Adrenal gland (tissue), 5 donors: ENCODE measurements at regions not wholly inside any gene's neighbourhood (a gene's known extent, or its start where the extent isn't known, plus 50 kb on each side); places are given as distances from the start of the nearest gene placed in this dataset.

Experiments
- CTCF ChIP-seq, 6 experiments: fragments of 450-650 bp in 4 of 6; fragments of 200-600 bp in 2 of 6; sonication (generic) in 1 of 6; IDR thresholded peaks; 1 replicate in 5 of 6; 2 replicates in 1 of 6; pipeline versions ENCODE4 v1.5.1 to v1.8.0; 2016 to 2021; ENCODE audit warnings: antibody characterized with exemption in 6 of 6, mild to moderate bottlenecking in 2 of 6, moderate library complexity in 1 of 6
- POLR2A ChIP-seq, 2 donors: fragments of 450-650 bp; IDR thresholded peaks; one replicate each; pipeline ENCODE4 v1.6.1; 2017; ENCODE audit warnings: antibody characterized with exemption in 2 of 2, mild to moderate bottlenecking in 2 of 2, moderate library complexity in 1 of 2
- donor health status: DM: no; HTN: no; CAD: no.

DNA sequence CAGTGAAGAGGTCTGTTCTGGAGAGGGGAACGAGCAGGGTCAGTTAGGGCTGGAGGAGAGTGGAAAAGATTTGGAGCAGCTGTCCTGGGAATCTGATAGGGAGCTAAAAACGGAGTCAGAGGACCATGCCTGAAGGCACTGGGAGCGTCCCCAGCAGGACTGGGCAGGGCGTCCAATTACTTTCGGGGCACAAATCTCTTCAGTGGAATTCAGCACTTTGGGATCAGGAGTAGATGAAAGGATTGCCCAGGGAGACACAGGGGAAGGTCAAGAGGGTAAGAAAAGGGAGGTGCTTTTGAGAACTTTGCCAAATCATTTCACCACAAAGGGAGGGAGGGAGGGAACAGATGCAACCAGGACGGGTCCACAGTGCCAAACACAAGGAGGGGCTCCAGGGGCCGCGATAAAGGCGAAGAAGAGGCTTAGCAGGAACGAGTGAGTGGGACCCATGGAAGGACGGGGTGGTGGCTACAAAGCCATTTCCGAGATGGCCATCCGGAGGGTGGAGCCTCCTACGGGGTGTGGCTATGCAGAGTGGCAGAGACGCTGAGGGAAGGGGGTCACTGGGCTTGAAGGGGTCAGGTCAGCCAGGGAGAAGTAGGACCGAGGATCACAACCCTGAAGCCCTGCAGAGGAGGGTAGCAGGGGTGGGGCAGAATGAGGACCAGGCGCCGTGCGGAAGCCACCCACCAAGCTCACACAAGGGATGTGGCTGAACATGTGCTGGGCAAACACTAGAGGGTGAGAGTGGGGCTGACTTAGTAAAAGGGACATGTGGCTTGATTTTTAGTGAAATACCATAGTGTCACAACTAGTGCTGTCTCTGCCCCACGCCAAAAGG is 180.0 kb upstream of the RREB1 start:
- TF ChIP-seq CTCF (IDR thresholded peaks at IDR 0.05) (peak in 3 of 6 experiments; percentile 20 to 34 (median 22)), POLR2A (IDR thresholded peaks at IDR 0.05) (no peak)
